ENCODE measurements at regions not wholly inside any gene's neighbourhood (a gene's known extent, or its start where the extent isn't known, plus 50 kb on each side); places are given as distances from the start of the nearest gene placed in this dataset.

DNA sequence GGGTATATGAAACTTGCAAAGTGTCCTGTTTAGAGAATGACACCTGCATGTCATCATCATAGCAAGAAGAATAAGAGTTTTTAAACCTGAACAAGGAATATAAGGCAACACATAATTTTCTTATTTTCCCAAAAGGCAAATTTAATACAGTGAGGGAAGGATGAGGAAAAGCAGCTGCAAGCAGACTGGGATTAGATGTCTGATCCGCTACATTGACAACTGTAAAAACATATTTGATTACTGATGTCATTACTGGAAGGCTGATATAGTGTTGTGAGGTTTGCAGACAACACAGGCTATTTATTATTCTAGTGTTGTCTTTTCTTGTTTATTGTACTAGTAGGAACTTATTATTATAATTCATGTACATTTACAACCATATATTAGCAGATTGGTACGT is 528.7 kb downstream of the ZIC1 start:
- Histone ChIP-seq H3K36me3 (no peaks in the 10 kb centered on the region), H3K27me3 (replicated peaks in 1 of 7) (no peaks in the 10 kb centered on the region), H3K27ac (no peak overlapping the region), H3K4me1 (no peaks in the 10 kb centered on the region), H3K4me3 (no peak overlapping the region), H3K9me3 (no peaks in the 10 kb centered on the region)
- intact Hi-C loops (cut with DNase I; ENCODE audit: low total_unique reads), result no loop called here
- TF ChIP-seq POLR2AphosphoS5 (IDR thresholded peaks at IDR 0.05) (no peak), POLR2A (IDR thresholded peaks at IDR 0.05) (no peak)
- TF ChIP-seq, protein P1, sequence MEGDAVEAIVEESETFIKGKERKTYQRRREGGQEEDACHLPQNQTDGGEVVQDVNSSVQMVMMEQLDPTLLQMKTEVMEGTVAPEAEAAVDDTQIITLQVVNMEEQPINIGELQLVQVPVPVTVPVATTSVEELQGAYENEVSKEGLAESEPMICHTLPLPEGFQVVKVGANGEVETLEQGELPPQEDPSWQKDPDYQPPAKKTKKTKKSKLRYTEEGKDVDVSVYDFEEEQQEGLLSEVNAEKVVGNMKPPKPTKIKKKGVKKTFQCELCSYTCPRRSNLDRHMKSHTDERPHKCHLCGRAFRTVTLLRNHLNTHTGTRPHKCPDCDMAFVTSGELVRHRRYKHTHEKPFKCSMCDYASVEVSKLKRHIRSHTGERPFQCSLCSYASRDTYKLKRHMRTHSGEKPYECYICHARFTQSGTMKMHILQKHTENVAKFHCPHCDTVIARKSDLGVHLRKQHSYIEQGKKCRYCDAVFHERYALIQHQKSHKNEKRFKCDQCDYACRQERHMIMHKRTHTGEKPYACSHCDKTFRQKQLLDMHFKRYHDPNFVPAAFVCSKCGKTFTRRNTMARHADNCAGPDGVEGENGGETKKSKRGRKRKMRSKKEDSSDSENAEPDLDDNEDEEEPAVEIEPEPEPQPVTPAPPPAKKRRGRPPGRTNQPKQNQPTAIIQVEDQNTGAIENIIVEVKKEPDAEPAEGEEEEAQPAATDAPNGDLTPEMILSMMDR (IDR thresholded peaks at IDR 0.05 in 8 of 11, conservative IDR thresholded peaks at IDR 0.05 in 3 of 11), result no peak
- DNase-seq, result no peak
- WGBS, 5 donors, result 76 to 85% (median 77%) methylated on average over 2 of the region's 2 CpGs

DNA sequence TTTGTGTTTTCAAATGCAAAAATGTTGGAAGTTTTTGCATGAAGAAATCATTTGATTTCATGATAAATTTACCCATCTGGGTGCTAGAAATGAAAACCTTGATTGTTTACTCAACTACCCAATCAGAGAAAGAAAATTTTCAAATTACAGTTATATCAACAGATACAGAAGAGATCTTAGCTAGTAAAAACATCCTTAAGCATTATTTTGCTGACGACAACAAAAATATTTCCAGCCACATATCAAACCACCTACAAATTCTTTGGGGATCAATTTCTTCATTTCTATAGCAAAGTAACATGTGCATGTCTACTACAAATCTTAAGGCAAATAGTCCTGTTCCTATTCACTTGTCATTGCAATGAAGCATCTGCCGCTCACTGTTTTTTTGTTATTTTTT is 530.3 kb downstream of the ZIC1 start:
- Histone ChIP-seq H3K36me3 (no peaks in the 10 kb centered on the region), H3K4me1 (no peaks in the 10 kb centered on the region), H3K27ac (no peak overlapping the region), H3K4me3 (no peak overlapping the region), H3K27me3 (replicated peaks in 1 of 7) (no peaks in the 10 kb centered on the region), H3K9me3 (no peaks in the 10 kb centered on the region)
- 88 to 94% (median 92%) methylated on average over 2 of the region's 2 CpGs for WGBS, 5 donors
- no peak for DNase-seq
- intact Hi-C loops (cut with DNase I; ENCODE audit: low total_unique reads), result no loop called here
- TF ChIP-seq, protein P1 (IDR thresholded peaks at IDR 0.05 in 8 of 11, conservative IDR thresholded peaks at IDR 0.05 in 3 of 11), result no peak
- no peak for TF ChIP-seq POLR2AphosphoS5 (IDR thresholded peaks at IDR 0.05)
- no peak for TF ChIP-seq POLR2A (IDR thresholded peaks at IDR 0.05)

- H3K9me3 ChIP-seq, result no peaks in the 10 kb centered on the region
- no peak for DNase-seq
- H3K27me3 ChIP-seq (replicated peaks in 1 of 7), result no peaks in the 10 kb centered on the region
- TF ChIP-seq, protein P1 (IDR thresholded peaks at IDR 0.05 in 8 of 11, conservative IDR thresholded peaks at IDR 0.05 in 3 of 11), result no peak
- TF ChIP-seq POLR2A (IDR thresholded peaks at IDR 0.05), result no peak
- no peak for TF ChIP-seq POLR2AphosphoS5 (IDR thresholded peaks at IDR 0.05)
- H3K36me3 ChIP-seq, result no peaks in the 10 kb centered on the region
- 43 to 53% (median 49%) methylated on average over 7 of the region's 7 CpGs for WGBS, 5 donors
- intact Hi-C loops (cut with DNase I; ENCODE audit: low total_unique reads), result no loop called here
- no peak overlapping the region for H3K4me3 ChIP-seq
- H3K4me1 ChIP-seq, result no peaks in the 10 kb centered on the region
- no peak overlapping the region for H3K27ac ChIP-seq
These were observed 530.7 kb downstream of the ZIC1 start for GRCh38 chr3:147939839-147940238.

DNA sequence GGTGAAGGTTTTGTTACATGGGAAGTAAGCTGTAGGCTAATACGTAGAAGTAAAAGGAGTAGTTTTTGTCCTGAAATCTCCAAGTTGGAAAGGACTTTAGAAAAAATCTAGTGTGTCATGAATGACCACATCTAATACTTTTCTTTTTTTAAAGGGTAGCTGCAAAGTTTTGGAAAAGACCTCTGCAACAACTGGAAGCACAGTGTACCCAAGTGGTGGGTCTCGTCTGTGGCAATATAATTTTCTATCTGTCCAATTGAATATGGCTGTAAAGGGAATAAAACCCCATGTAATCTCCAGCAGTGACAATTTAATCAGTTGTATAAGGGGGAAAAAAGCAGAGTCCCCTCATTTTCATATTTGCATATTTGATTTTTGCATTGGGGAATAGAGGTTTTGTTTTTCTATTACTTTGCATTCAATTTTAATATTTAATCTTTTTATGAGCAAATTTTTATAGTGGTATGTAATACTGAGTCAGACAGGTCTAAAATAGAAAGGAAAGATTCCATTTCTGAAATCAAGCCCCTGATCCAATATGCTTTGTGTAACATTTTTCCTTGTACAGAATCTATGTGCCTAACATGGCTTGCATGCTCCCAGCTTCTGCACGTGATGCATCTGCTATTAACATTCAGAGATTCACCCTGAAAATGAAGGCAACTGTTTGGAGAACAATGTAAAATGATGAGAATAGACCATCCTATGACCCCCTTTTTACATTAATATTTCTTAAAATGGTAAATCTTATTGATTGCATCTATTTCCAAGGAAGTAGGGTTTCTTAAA is 531.4 kb downstream of the ZIC1 start:
- TF ChIP-seq POLR2AphosphoS5 (IDR thresholded peaks at IDR 0.05), result no peak
- TF ChIP-seq POLR2A (IDR thresholded peaks at IDR 0.05), result no peak
- TF ChIP-seq, protein P1 (IDR thresholded peaks at IDR 0.05 in 8 of 11, conservative IDR thresholded peaks at IDR 0.05 in 3 of 11), result no peak
- no peak for DNase-seq
- Histone ChIP-seq H3K4me3 (no peak overlapping the region), H3K27me3 (replicated peaks in 1 of 7) (no peaks in the 10 kb centered on the region), H3K36me3 (no peaks in the 10 kb centered on the region), H3K4me1 (no peaks in the 10 kb centered on the region), H3K9me3 (no peaks in the 10 kb centered on the region), H3K27ac (no peak overlapping the region)
- WGBS, 5 donors, result 74 to 85% (median 77%) methylated on average over 3 of the region's 3 CpGs
- intact Hi-C loops (cut with DNase I; ENCODE audit: low total_unique reads), result no loop called here
